HEK293 (cell line): ENCODE measurements at regions not wholly inside any gene's neighbourhood (a gene's known extent, or its start where the extent isn't known, plus 50 kb on each side); places are given as distances from the start of the nearest gene placed in this dataset.

ENCODE experiments used
- CTCF ChIA-PET: fragments of 350-600 bp; formaldehyde crosslinking; extraction: SDS; loops from one replicate; lab custom pipeline; 2021; ENCODE audit warnings: antibody characterized with exemption; lab: Yijun Ruan, JAX
- POLR2A ChIA-PET: fragments of 300-600 bp; formaldehyde crosslinking; extraction: SDS; loops from one replicate; lab custom pipeline; 2020; ENCODE audit warnings: antibody characterized with exemption, inconsistent platforms; lab: Yijun Ruan, JAX
- H3K27ac ChIP-seq: fragments of 200-500 bp; sonication (Bioruptor generic); 2 replicates; pipeline ENCODE4 v1.5.1; 2014; ENCODE audit warnings: low read depth, low read length, control low read depth, inconsistent platforms; ENCODE audit errors: extremely low read depth
- H3K36me3 ChIP-seq, 2 experiments: fragments of 200-500 bp in 1 of 2; sonication (Bioruptor generic) in 1 of 2; 1 replicate in 1 of 2; 2 replicates in 1 of 2; pipeline ENCODE4 v1.5.1; 2014 to 2017; ENCODE audit warnings: inconsistent platforms in 2 of 2, low read length in 2 of 2; ENCODE audit not compliant: control insufficient read depth in 2 of 2, insufficient read depth in 1 of 2
- H3K4me1 ChIP-seq: fragments of 200-500 bp; sonication (Bioruptor generic); 2 replicates; pipeline ENCODE4 v1.5.1; 2014; ENCODE audit warnings: mild to moderate bottlenecking, low read length, inconsistent platforms; ENCODE audit not compliant: control insufficient read depth, insufficient read depth
- H3K4me3 ChIP-seq: 2 replicates; pipeline ENCODE4 v1.5.1; 2011; ENCODE audit warnings: low read depth, mild to moderate bottlenecking, control low read depth, low read length, moderate library complexity
- H3K9me3 ChIP-seq: fragments of 200-500 bp; sonication (Bioruptor generic); 2 replicates; pipeline ENCODE4 v1.5.1; 2014; ENCODE audit warnings: low read depth, low read length, inconsistent platforms; ENCODE audit not compliant: control insufficient read depth, insufficient read depth
- ATF2 ChIP-seq: fragments of 450-650 bp; formaldehyde crosslinking; IDR thresholded peaks from 2 replicates; pipeline ENCODE4 v1.5.1; 2016; ENCODE audit warnings: missing biosample characterization, missing genetic modification characterization, low read depth
- BCL6B ChIP-seq: fragments of 450-650 bp; formaldehyde crosslinking; IDR thresholded peaks from 2 replicates; pipeline ENCODE4 v1.5.1; 2017; ENCODE audit warnings: missing biosample characterization, missing genetic modification characterization
- CTCF ChIP-seq: fragments of 450-650 bp; formaldehyde crosslinking; IDR thresholded peaks from 2 replicates; pipeline ENCODE4 v1.5.1; 2016; ENCODE audit warnings: missing biosample characterization, missing genetic modification characterization
- REST ChIP-seq: fragments of 450-650 bp; formaldehyde crosslinking; IDR thresholded peaks from 2 replicates; pipeline ENCODE4 v1.5.1; 2016; ENCODE audit warnings: missing biosample characterization, missing genetic modification characterization
- WT1 ChIP-seq: fragments of 450-650 bp; formaldehyde crosslinking; IDR thresholded peaks from 2 replicates; pipeline ENCODE4 v1.5.1; 2016; ENCODE audit warnings: missing biosample characterization, missing genetic modification characterization
- YY1 ChIP-seq: fragments of 450-650 bp; formaldehyde crosslinking; IDR thresholded peaks from 2 replicates; pipeline ENCODE4 v1.5.1; 2018; ENCODE audit warnings: missing biosample characterization, missing genetic modification characterization
- ZBTB10 ChIP-seq: fragments of 450-650 bp; formaldehyde crosslinking; IDR thresholded peaks from 2 replicates; pipeline ENCODE4 v1.5.1; 2016; ENCODE audit warnings: missing biosample characterization, missing genetic modification characterization
- ZNF112 ChIP-seq: fragments of 450-650 bp; formaldehyde crosslinking; IDR thresholded peaks from 2 replicates; pipeline ENCODE4 v1.5.0; 2017; ENCODE audit warnings: missing biosample characterization, missing genetic modification characterization
- ZNF140 ChIP-seq: fragments of 450-650 bp; formaldehyde crosslinking; IDR thresholded peaks from 2 replicates; pipeline ENCODE4 v1.5.1; 2016; ENCODE audit warnings: missing biosample characterization, missing genetic modification characterization
- ZNF148 ChIP-seq: fragments of 450-650 bp; formaldehyde crosslinking; IDR thresholded peaks from 2 replicates; pipeline ENCODE4 v1.5.0; 2017; ENCODE audit warnings: missing biosample characterization, missing genetic modification characterization, borderline replicate concordance
- ZNF16 ChIP-seq: fragments of 450-650 bp; formaldehyde crosslinking; IDR thresholded peaks from 2 replicates; pipeline ENCODE4 v1.5.1; 2016; ENCODE audit warnings: low read depth, missing biosample characterization, missing genetic modification characterization
- ZNF174 ChIP-seq: fragments of 450-650 bp; formaldehyde crosslinking; IDR thresholded peaks from 2 replicates; pipeline ENCODE4 v1.5.0; 2017; ENCODE audit warnings: missing biosample characterization, mild to moderate bottlenecking, missing genetic modification characterization
- ZNF248 ChIP-seq: fragments of 450-650 bp; formaldehyde crosslinking; IDR thresholded peaks from 2 replicates; pipeline ENCODE4 v1.5.1; 2017; ENCODE audit warnings: missing biosample characterization, missing genetic modification characterization
- ZNF48 ChIP-seq: fragments of 450-650 bp; formaldehyde crosslinking; IDR thresholded peaks from 2 replicates; pipeline ENCODE4 v1.5.1; 2016; ENCODE audit warnings: missing biosample characterization, missing genetic modification characterization
- ZNF513 ChIP-seq: fragments of 450-650 bp; IDR thresholded peaks from 2 replicates; pipeline ENCODE4 v1.5.1; 2018; ENCODE audit warnings: missing biosample characterization, missing genetic modification characterization
- ZNF654 ChIP-seq: fragments of 450-650 bp; formaldehyde crosslinking; IDR thresholded peaks from 2 replicates; pipeline ENCODE4 v1.5.1; 2016; ENCODE audit warnings: low read depth, missing biosample characterization, missing genetic modification characterization
- ZNF704 ChIP-seq: fragments of 450-650 bp; formaldehyde crosslinking; IDR thresholded peaks from 2 replicates; pipeline ENCODE4 v1.5.1; 2016; ENCODE audit warnings: missing biosample characterization, missing genetic modification characterization
- ZNF776 ChIP-seq: fragments of 450-650 bp; formaldehyde crosslinking; IDR thresholded peaks from 2 replicates; pipeline ENCODE4 v1.5.0; 2017; ENCODE audit warnings: missing biosample characterization, missing genetic modification characterization, borderline replicate concordance
- ZNF791 ChIP-seq: fragments of 450-650 bp; formaldehyde crosslinking; IDR thresholded peaks from 2 replicates; pipeline ENCODE4 v1.5.1; 2016; ENCODE audit warnings: missing biosample characterization, missing genetic modification characterization
- ZXDB ChIP-seq: fragments of 450-650 bp; formaldehyde crosslinking; IDR thresholded peaks from 2 replicates; pipeline ENCODE4 v1.5.1; 2016; ENCODE audit warnings: missing biosample characterization, missing genetic modification characterization

GRCh38 chr5:87775228-87775627 lies 362.5 kb upstream of the CCNH start:
- Histone ChIP-seq H3K4me1 (no peaks in the 10 kb centered on the region), H3K27ac (no peak overlapping the region), H3K4me3 (no peak overlapping the region), H3K9me3 (no peaks in the 10 kb centered on the region), H3K36me3 (no peaks in the 10 kb centered on the region)
- ChIA-PET POLR2A (no interaction called here), CTCF (interaction anchor here (0.6 to 1.1 kb wide), 2 partner anchors 900 to 948 kb away, joined by 3 read pairs; no protein-coding TSS in a partner anchor)
- TF ChIP-seq ZNF16 (tag by site-specific recombination): no peak
- no peak for TF ChIP-seq CTCF (tag by site-specific recombination)
- no peak for TF ChIP-seq ZNF791 (tag by site-specific recombination)
- TF ChIP-seq ZNF776 (tag by site-specific recombination): no peak
- TF ChIP-seq ZBTB10 (tag by site-specific recombination): no peak
- no peak for TF ChIP-seq ZNF248 (tag by site-specific recombination)
- TF ChIP-seq YY1 (tag by site-specific recombination): no peak
- TF ChIP-seq ZNF112 (tag by site-specific recombination): no peak
- TF ChIP-seq ZNF148 (tag by site-specific recombination): no peak
- TF ChIP-seq ZNF654 (tag by site-specific recombination): no peak
- TF ChIP-seq ATF2 (tag by site-specific recombination): no peak
- TF ChIP-seq ZNF48 (tag by site-specific recombination): no peak
- TF ChIP-seq ZXDB (tag by site-specific recombination): no peak
- no peak for TF ChIP-seq ZNF140
- no peak for TF ChIP-seq ZNF513 (tag by site-specific recombination)
- TF ChIP-seq BCL6B (tag by site-specific recombination): no peak
- TF ChIP-seq WT1: no peak
- TF ChIP-seq ZNF704 (tag by site-specific recombination): no peak
- TF ChIP-seq REST: no peak
- TF ChIP-seq ZNF174 (tag by site-specific recombination): no peak
